ENCODE measurements at regions not wholly inside any gene's neighbourhood (a gene's known extent, or its start where the extent isn't known, plus 50 kb on each side); places are given as distances from the start of the nearest gene placed in this dataset.

GRCh38 chr20:22890594-22891300, 144.4 kb upstream of the SSTR4 start:
- Histone ChIP-seq H3K4me1 (ENCODE audit: control insufficient read depth, insufficient read depth, low read length, poor library complexity, severe bottlenecking) (no peaks in the 10 kb centered on the region), H3K36me3 (ENCODE audit: control insufficient read depth, insufficient read depth, low read length) (no peaks in the 10 kb centered on the region), H3K4me3 (ENCODE audit: extremely low read depth, insufficient read depth, low read length, poor library complexity, severe bottlenecking) (no peak overlapping the region), H3K9me3 (ENCODE audit: control insufficient read depth, low read length) (no peaks in the 10 kb centered on the region), H3K27ac (ENCODE audit: low read depth, low read length, severe bottlenecking) (no peak overlapping the region)
- 73 to 97% methylated on average over 2 to 5 of the region's 5 CpGs for WGBS, 2 experiments (ENCODE audit: insufficient coverage in 2 of 2)

GRCh38 chr20:22901164-22901563, 133.9 kb upstream of the SSTR4 start:
- Histone ChIP-seq H3K27ac (ENCODE audit: low read depth, low read length, severe bottlenecking) (no peak overlapping the region), H3K4me1 (ENCODE audit: control insufficient read depth, insufficient read depth, low read length, poor library complexity, severe bottlenecking) (no peaks in the 10 kb centered on the region), H3K9me3 (ENCODE audit: control insufficient read depth, low read length) (no peaks in the 10 kb centered on the region), H3K4me3 (ENCODE audit: extremely low read depth, insufficient read depth, low read length, poor library complexity, severe bottlenecking) (no peak overlapping the region), H3K36me3 (ENCODE audit: control insufficient read depth, insufficient read depth, low read length) (no peaks in the 10 kb centered on the region)

- H3K4me3 ChIP-seq (ENCODE audit: extremely low read depth, insufficient read depth, low read length, poor library complexity, severe bottlenecking) = no peak overlapping the region
- no peaks in the 10 kb centered on the region for H3K4me1 ChIP-seq (ENCODE audit: control insufficient read depth, insufficient read depth, low read length, poor library complexity, severe bottlenecking)
- no peaks in the 10 kb centered on the region for H3K36me3 ChIP-seq (ENCODE audit: control insufficient read depth, insufficient read depth, low read length)
- H3K27ac ChIP-seq (ENCODE audit: low read depth, low read length, severe bottlenecking) = no peak overlapping the region
- WGBS, 2 experiments (ENCODE audit: insufficient coverage in 2 of 2) = 67 to 71% methylated on average over 1 to 2 of the region's 2 CpGs
- H3K9me3 ChIP-seq (ENCODE audit: control insufficient read depth, low read length) = no peaks in the 10 kb centered on the region
Measured at GRCh38 chr20:22901921-22902320, 133.2 kb upstream of the SSTR4 start.

GRCh38 chr20:22904386-22904785, 130.7 kb upstream of the SSTR4 start:
- H3K27ac ChIP-seq (ENCODE audit: low read depth, low read length, severe bottlenecking) = no peak overlapping the region
- H3K9me3 ChIP-seq (ENCODE audit: control insufficient read depth, low read length) = no peaks in the 10 kb centered on the region
- 100% methylated on average over 1 of the region's 2 CpGs; no CpG with 5 or more reads in 1 of the 2 experiments for WGBS, 2 experiments (ENCODE audit: insufficient coverage in 2 of 2)
- H3K4me1 ChIP-seq (ENCODE audit: control insufficient read depth, insufficient read depth, low read length, poor library complexity, severe bottlenecking) = no peaks in the 10 kb centered on the region
- no peaks in the 10 kb centered on the region for H3K36me3 ChIP-seq (ENCODE audit: control insufficient read depth, insufficient read depth, low read length)
- H3K4me3 ChIP-seq (ENCODE audit: extremely low read depth, insufficient read depth, low read length, poor library complexity, severe bottlenecking) = no peak overlapping the region

GRCh38 chr20:22904905-22905304, 130.2 kb upstream of the SSTR4 start:
- Histone ChIP-seq H3K4me3 (ENCODE audit: extremely low read depth, insufficient read depth, low read length, poor library complexity, severe bottlenecking) (no peak overlapping the region), H3K4me1 (ENCODE audit: control insufficient read depth, insufficient read depth, low read length, poor library complexity, severe bottlenecking) (no peaks in the 10 kb centered on the region), H3K27ac (ENCODE audit: low read depth, low read length, severe bottlenecking) (no peak overlapping the region), H3K9me3 (ENCODE audit: control insufficient read depth, low read length) (no peaks in the 10 kb centered on the region), H3K36me3 (ENCODE audit: control insufficient read depth, insufficient read depth, low read length) (no peaks in the 10 kb centered on the region)
- WGBS, 2 experiments (ENCODE audit: insufficient coverage in 2 of 2) = 88% methylated on average over 1 of the region's 2 CpGs; no CpG with 5 or more reads in 1 of the 2 experiments

GRCh38 chr20:22905658-22906057, 129.5 kb upstream of the SSTR4 start:
- WGBS, 2 experiments (ENCODE audit: insufficient coverage in 2 of 2) = 91% methylated on average over 9 to 10 of the region's 10 CpGs
- no peak overlapping the region for H3K27ac ChIP-seq (ENCODE audit: low read depth, low read length, severe bottlenecking)

GRCh38 chr20:22908437-22908836, 126.7 kb upstream of the SSTR4 start:
- 69 to 82% methylated on average over 2 to 3 of the region's 3 CpGs for WGBS, 2 experiments (ENCODE audit: insufficient coverage in 2 of 2)
- Histone ChIP-seq H3K9me3 (ENCODE audit: control insufficient read depth, low read length) (no peaks in the 10 kb centered on the region), H3K4me1 (ENCODE audit: control insufficient read depth, insufficient read depth, low read length, poor library complexity, severe bottlenecking) (no peaks in the 10 kb centered on the region), H3K4me3 (ENCODE audit: extremely low read depth, insufficient read depth, low read length, poor library complexity, severe bottlenecking) (no peak overlapping the region), H3K36me3 (ENCODE audit: control insufficient read depth, insufficient read depth, low read length) (no peaks in the 10 kb centered on the region), H3K27ac (ENCODE audit: low read depth, low read length, severe bottlenecking) (no peak overlapping the region)

More at GRCh38 chr20:22905658-22906057, 129.5 kb upstream of the SSTR4 start:
- H3K9me3 ChIP-seq (ENCODE audit: control insufficient read depth, low read length) = no peaks in the 10 kb centered on the region
- no peaks in the 10 kb centered on the region for H3K4me1 ChIP-seq (ENCODE audit: control insufficient read depth, insufficient read depth, low read length, poor library complexity, severe bottlenecking)
- no peaks in the 10 kb centered on the region for H3K36me3 ChIP-seq (ENCODE audit: control insufficient read depth, insufficient read depth, low read length)
- no peak overlapping the region for H3K4me3 ChIP-seq (ENCODE audit: extremely low read depth, insufficient read depth, low read length, poor library complexity, severe bottlenecking)

- no peaks in the 10 kb centered on the region for H3K9me3 ChIP-seq (ENCODE audit: control insufficient read depth, low read length)
- no peak overlapping the region for H3K27ac ChIP-seq (ENCODE audit: low read depth, low read length, severe bottlenecking)
- 96% methylated on average over 3 of the region's 3 CpGs for WGBS, 2 experiments (ENCODE audit: insufficient coverage in 2 of 2)
- H3K4me3 ChIP-seq (ENCODE audit: extremely low read depth, insufficient read depth, low read length, poor library complexity, severe bottlenecking) = no peak overlapping the region
- no peaks in the 10 kb centered on the region for H3K36me3 ChIP-seq (ENCODE audit: control insufficient read depth, insufficient read depth, low read length)
- H3K4me1 ChIP-seq (ENCODE audit: control insufficient read depth, insufficient read depth, low read length, poor library complexity, severe bottlenecking) = no peaks in the 10 kb centered on the region
Measured at GRCh38 chr20:22908944-22909343, 126.2 kb upstream of the SSTR4 start.

GRCh38 chr20:22909436-22909835, 125.7 kb upstream of the SSTR4 start:
- Histone ChIP-seq H3K36me3 (ENCODE audit: control insufficient read depth, insufficient read depth, low read length) (no peaks in the 10 kb centered on the region), H3K27ac (ENCODE audit: low read depth, low read length, severe bottlenecking) (no peak overlapping the region), H3K9me3 (ENCODE audit: control insufficient read depth, low read length) (no peaks in the 10 kb centered on the region), H3K4me1 (ENCODE audit: control insufficient read depth, insufficient read depth, low read length, poor library complexity, severe bottlenecking) (no peaks in the 10 kb centered on the region), H3K4me3 (ENCODE audit: extremely low read depth, insufficient read depth, low read length, poor library complexity, severe bottlenecking) (no peak overlapping the region)

GRCh38 chr20:22910287-22910852, 124.7 kb upstream of the SSTR4 start:
- WGBS, 2 experiments (ENCODE audit: insufficient coverage in 2 of 2) = 82 to 84% methylated on average over 5 to 6 of the region's 7 CpGs
- H3K9me3 ChIP-seq (ENCODE audit: control insufficient read depth, low read length) = no peaks in the 10 kb centered on the region
- H3K36me3 ChIP-seq (ENCODE audit: control insufficient read depth, insufficient read depth, low read length) = no peaks in the 10 kb centered on the region
- no peak overlapping the region for H3K4me3 ChIP-seq (ENCODE audit: extremely low read depth, insufficient read depth, low read length, poor library complexity, severe bottlenecking)
- no peaks in the 10 kb centered on the region for H3K4me1 ChIP-seq (ENCODE audit: control insufficient read depth, insufficient read depth, low read length, poor library complexity, severe bottlenecking)
- no peak overlapping the region for H3K27ac ChIP-seq (ENCODE audit: low read depth, low read length, severe bottlenecking)

GRCh38 chr20:22914291-22914690, 120.8 kb upstream of the SSTR4 start:
- WGBS, 2 experiments (ENCODE audit: insufficient coverage in 2 of 2) = 100% methylated on average over 1 of the region's 2 CpGs; no CpG with 5 or more reads in 1 of the 2 experiments
- Histone ChIP-seq H3K4me1 (ENCODE audit: control insufficient read depth, insufficient read depth, low read length, poor library complexity, severe bottlenecking) (no peaks in the 10 kb centered on the region), H3K4me3 (ENCODE audit: extremely low read depth, insufficient read depth, low read length, poor library complexity, severe bottlenecking) (no peak overlapping the region), H3K9me3 (ENCODE audit: control insufficient read depth, low read length) (no peaks in the 10 kb centered on the region), H3K36me3 (ENCODE audit: control insufficient read depth, insufficient read depth, low read length) (no peaks in the 10 kb centered on the region), H3K27ac (ENCODE audit: low read depth, low read length, severe bottlenecking) (no peak overlapping the region)

All from mesodermal cell (in vitro differentiated cells).